ENCODE measurements at regions not wholly inside any gene's neighbourhood (a gene's known extent, or its start where the extent isn't known, plus 50 kb on each side); places are given as distances from the start of the nearest gene placed in this dataset.

DNA sequence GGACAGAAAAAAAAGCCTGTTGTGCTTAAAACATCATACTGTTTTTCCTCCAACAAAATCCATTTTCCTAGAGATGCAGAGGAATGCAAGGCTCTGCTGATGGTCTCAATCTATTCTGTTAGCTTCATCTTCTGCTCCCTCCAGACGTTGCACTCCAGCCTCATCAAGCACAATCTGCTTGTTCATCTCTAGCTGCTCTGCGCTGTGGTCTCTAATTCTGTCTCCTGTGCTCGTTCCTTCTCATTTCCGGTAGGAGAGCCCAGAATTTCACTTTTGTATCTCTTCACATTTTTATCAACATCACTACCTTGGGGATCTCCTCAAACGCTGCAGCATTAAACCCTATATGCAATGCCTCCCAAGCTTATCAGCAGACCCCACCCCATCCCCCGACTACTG lies 708.9 kb downstream of the RNF144A start:
- Histone ChIP-seq H3K9ac (ENCODE audit: low read depth in 1 of 2, low read length in 2 of 2) (no peak overlapping the region), H3K36me3 (ENCODE audit: control insufficient read depth in 4 of 4, insufficient read depth in 3 of 4, low read depth in 1 of 4, low read length in 3 of 4) (no peaks in the 10 kb centered on the region), H3K4me1 (ENCODE audit: control insufficient read depth in 4 of 4, insufficient read depth in 4 of 4, low read length in 3 of 4) (no peaks in the 10 kb centered on the region), H3K27me3 (ENCODE audit: control insufficient read depth in 4 of 4, insufficient read depth in 4 of 4, low read length in 3 of 4) (no peaks in the 10 kb centered on the region), H3K27ac (ENCODE audit: low read depth in 1 of 2, low read length in 2 of 2) (no peak overlapping the region), H3K9me3 (ENCODE audit: control insufficient read depth in 4 of 4, low read length in 3 of 4) (no peaks in the 10 kb centered on the region), H3K4me3 (ENCODE audit: low read depth in 1 of 3, low read length in 3 of 3) (no peak overlapping the region)
- TF ChIP-seq HNF4G (IDR thresholded peaks at IDR 0.05) (no peak), EGR1 (IDR thresholded peaks at IDR 0.05; ENCODE audit: low read depth in 2 of 2) (no peak), FOXA2 (IDR thresholded peaks at IDR 0.05) (no peak), RAD21 (IDR thresholded peaks at IDR 0.05) (no peak), TAF1 (conservative IDR thresholded peaks at IDR 0.05) (no peak), RXRA (IDR thresholded peaks at IDR 0.05) (no peak), HNF4A (conservative IDR thresholded peaks at IDR 0.05) (no peak), NR2F2 (IDR thresholded peaks at IDR 0.05) (no peak), YY1 (IDR thresholded peaks at IDR 0.05) (no peak), GABPA (IDR thresholded peaks at IDR 0.05 in 1 of 2, conservative IDR thresholded peaks at IDR 0.05 in 1 of 2) (no peak)
- TF ChIP-seq, protein P1, sequence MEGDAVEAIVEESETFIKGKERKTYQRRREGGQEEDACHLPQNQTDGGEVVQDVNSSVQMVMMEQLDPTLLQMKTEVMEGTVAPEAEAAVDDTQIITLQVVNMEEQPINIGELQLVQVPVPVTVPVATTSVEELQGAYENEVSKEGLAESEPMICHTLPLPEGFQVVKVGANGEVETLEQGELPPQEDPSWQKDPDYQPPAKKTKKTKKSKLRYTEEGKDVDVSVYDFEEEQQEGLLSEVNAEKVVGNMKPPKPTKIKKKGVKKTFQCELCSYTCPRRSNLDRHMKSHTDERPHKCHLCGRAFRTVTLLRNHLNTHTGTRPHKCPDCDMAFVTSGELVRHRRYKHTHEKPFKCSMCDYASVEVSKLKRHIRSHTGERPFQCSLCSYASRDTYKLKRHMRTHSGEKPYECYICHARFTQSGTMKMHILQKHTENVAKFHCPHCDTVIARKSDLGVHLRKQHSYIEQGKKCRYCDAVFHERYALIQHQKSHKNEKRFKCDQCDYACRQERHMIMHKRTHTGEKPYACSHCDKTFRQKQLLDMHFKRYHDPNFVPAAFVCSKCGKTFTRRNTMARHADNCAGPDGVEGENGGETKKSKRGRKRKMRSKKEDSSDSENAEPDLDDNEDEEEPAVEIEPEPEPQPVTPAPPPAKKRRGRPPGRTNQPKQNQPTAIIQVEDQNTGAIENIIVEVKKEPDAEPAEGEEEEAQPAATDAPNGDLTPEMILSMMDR (IDR thresholded peaks at IDR 0.05; ENCODE audit: low read depth, low read length, missing input control), result no peak
- TF ChIP-seq, protein P2, sequence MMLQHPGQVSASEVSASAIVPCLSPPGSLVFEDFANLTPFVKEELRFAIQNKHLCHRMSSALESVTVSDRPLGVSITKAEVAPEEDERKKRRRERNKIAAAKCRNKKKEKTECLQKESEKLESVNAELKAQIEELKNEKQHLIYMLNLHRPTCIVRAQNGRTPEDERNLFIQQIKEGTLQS (IDR thresholded peaks at IDR 0.05), result no peak
- TF ChIP-seq, protein P3, sequence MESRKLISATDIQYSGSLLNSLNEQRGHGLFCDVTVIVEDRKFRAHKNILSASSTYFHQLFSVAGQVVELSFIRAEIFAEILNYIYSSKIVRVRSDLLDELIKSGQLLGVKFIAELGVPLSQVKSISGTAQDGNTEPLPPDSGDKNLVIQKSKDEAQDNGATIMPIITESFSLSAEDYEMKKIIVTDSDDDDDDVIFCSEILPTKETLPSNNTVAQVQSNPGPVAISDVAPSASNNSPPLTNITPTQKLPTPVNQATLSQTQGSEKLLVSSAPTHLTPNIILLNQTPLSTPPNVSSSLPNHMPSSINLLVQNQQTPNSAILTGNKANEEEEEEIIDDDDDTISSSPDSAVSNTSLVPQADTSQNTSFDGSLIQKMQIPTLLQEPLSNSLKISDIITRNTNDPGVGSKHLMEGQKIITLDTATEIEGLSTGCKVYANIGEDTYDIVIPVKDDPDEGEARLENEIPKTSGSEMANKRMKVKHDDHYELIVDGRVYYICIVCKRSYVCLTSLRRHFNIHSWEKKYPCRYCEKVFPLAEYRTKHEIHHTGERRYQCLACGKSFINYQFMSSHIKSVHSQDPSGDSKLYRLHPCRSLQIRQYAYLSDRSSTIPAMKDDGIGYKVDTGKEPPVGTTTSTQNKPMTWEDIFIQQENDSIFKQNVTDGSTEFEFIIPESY (IDR thresholded peaks at IDR 0.05), result no peak
- DNase-seq (ENCODE audit: low spot score), result no peak
- 75% methylated on average over 6 of the region's 6 CpGs for WGBS

DNA sequence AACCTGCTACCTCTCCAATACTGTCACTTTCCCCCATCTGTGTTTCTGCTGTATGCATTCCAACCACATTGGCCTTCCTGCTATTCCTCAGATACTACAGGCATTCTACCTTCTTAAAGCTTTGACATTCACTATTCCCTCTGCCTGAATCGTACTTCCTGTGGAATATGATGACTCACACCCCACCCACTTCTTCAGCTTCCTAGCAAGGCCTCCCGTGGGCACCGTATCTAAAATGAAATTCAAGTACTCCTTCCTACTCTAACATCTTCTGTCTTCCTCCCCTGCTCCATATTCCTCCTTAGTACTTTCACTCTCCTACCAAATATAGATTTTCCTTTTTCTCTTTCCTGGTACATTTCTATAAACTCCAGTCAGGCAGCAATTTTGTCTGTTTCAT lies 710.4 kb downstream of the RNF144A start:
- no peak for DNase-seq (ENCODE audit: low spot score)
- Histone ChIP-seq H3K36me3 (ENCODE audit: control insufficient read depth in 4 of 4, insufficient read depth in 3 of 4, low read depth in 1 of 4, low read length in 3 of 4) (no peaks in the 10 kb centered on the region), H3K4me3 (ENCODE audit: low read depth in 1 of 3, low read length in 3 of 3) (no peak overlapping the region), H3K27me3 (ENCODE audit: control insufficient read depth in 4 of 4, insufficient read depth in 4 of 4, low read length in 3 of 4) (no peaks in the 10 kb centered on the region), H3K27ac (ENCODE audit: low read depth in 1 of 2, low read length in 2 of 2) (no peak overlapping the region), H3K9ac (ENCODE audit: low read depth in 1 of 2, low read length in 2 of 2) (no peak overlapping the region), H3K4me1 (ENCODE audit: control insufficient read depth in 4 of 4, insufficient read depth in 4 of 4, low read length in 3 of 4) (no peaks in the 10 kb centered on the region), H3K9me3 (ENCODE audit: control insufficient read depth in 4 of 4, low read length in 3 of 4) (no peaks in the 10 kb centered on the region)
- TF ChIP-seq GABPA (IDR thresholded peaks at IDR 0.05 in 1 of 2, conservative IDR thresholded peaks at IDR 0.05 in 1 of 2) (no peak), HNF4G (IDR thresholded peaks at IDR 0.05) (no peak), RXRA (IDR thresholded peaks at IDR 0.05) (no peak)
- WGBS, result 77% methylated on average over 3 of the region's 3 CpGs

DNA sequence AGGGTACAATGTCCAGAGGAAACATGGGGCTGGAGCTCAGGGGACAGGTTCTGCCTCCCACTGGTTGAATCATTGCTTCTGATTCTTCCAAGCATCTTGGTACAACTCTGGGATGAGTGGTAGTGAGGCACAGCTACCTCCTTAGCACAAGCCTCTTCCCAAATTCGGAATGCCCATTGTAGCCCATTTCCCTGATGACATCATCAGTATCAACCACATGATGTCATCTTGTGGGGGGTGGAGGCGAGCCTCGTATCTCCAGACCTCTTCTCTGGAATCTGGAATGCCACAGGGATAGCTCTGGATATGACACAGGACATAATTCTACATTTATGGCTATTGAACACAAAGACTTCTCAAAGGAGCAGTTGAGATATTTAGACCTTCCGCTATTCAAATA lies 715.2 kb downstream of the RNF144A start:
- H3K27me3 ChIP-seq (ENCODE audit: control insufficient read depth in 4 of 4, insufficient read depth in 4 of 4, low read length in 3 of 4), result no peaks in the 10 kb centered on the region
- no peak for DNase-seq (ENCODE audit: low spot score)
- no peak overlapping the region for H3K4me3 ChIP-seq (ENCODE audit: low read depth in 1 of 3, low read length in 3 of 3)
- H3K27ac ChIP-seq (ENCODE audit: low read depth in 1 of 2, low read length in 2 of 2), result no peak overlapping the region
- no peaks in the 10 kb centered on the region for H3K4me1 ChIP-seq (ENCODE audit: control insufficient read depth in 4 of 4, insufficient read depth in 4 of 4, low read length in 3 of 4)
- H3K36me3 ChIP-seq (ENCODE audit: control insufficient read depth in 4 of 4, insufficient read depth in 3 of 4, low read depth in 1 of 4, low read length in 3 of 4), result no peaks in the 10 kb centered on the region
- H3K9ac ChIP-seq (ENCODE audit: low read depth in 1 of 2, low read length in 2 of 2), result no peak overlapping the region
- WGBS, result 84% methylated on average over 4 of the region's 4 CpGs
- TF ChIP-seq, protein P4, sequence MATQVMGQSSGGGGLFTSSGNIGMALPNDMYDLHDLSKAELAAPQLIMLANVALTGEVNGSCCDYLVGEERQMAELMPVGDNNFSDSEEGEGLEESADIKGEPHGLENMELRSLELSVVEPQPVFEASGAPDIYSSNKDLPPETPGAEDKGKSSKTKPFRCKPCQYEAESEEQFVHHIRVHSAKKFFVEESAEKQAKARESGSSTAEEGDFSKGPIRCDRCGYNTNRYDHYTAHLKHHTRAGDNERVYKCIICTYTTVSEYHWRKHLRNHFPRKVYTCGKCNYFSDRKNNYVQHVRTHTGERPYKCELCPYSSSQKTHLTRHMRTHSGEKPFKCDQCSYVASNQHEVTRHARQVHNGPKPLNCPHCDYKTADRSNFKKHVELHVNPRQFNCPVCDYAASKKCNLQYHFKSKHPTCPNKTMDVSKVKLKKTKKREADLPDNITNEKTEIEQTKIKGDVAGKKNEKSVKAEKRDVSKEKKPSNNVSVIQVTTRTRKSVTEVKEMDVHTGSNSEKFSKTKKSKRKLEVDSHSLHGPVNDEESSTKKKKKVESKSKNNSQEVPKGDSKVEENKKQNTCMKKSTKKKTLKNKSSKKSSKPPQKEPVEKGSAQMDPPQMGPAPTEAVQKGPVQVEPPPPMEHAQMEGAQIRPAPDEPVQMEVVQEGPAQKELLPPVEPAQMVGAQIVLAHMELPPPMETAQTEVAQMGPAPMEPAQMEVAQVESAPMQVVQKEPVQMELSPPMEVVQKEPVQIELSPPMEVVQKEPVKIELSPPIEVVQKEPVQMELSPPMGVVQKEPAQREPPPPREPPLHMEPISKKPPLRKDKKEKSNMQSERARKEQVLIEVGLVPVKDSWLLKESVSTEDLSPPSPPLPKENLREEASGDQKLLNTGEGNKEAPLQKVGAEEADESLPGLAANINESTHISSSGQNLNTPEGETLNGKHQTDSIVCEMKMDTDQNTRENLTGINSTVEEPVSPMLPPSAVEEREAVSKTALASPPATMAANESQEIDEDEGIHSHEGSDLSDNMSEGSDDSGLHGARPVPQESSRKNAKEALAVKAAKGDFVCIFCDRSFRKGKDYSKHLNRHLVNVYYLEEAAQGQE (IDR thresholded peaks at IDR 0.05), result no peak
- no peak for TF ChIP-seq HNF4A (conservative IDR thresholded peaks at IDR 0.05)
- no peak for TF ChIP-seq RXRA (IDR thresholded peaks at IDR 0.05)
- TF ChIP-seq GABPA (IDR thresholded peaks at IDR 0.05 in 1 of 2, conservative IDR thresholded peaks at IDR 0.05 in 1 of 2), result no peak
- TF ChIP-seq, protein P3 (IDR thresholded peaks at IDR 0.05), result no peak
- H3K9me3 ChIP-seq (ENCODE audit: control insufficient read depth in 4 of 4, low read length in 3 of 4), result no peaks in the 10 kb centered on the region
